Activated CD8-positive, alpha-beta T cell treated with anti-CD3 and anti-CD28 coated beads for 36 hours (primary cell): ENCODE measurements at regions not wholly inside any gene's neighbourhood (a gene's known extent, or its start where the extent isn't known, plus 50 kb on each side); places are given as distances from the start of the nearest gene placed in this dataset.

Experiments used
- ATAC-seq: fragments of 200-7000 bp; cut with Tn5 transposase; one replicate; pipeline ENCODE4 v1.10.0; 2021; ENCODE audit warnings: mild to moderate bottlenecking, moderate library complexity
- CTCF ChIA-PET: fragments of 350-600 bp; sonication (Branson Sonifier 250); formaldehyde crosslinking; loops from one replicate; lab custom pipeline; 2021; ENCODE audit warnings: antibody characterized with exemption; lab: Charles Lee
- POLR2A ChIA-PET: fragments of 350-600 bp; sonication (Branson Sonifier 250); formaldehyde crosslinking; loops from one replicate; lab custom pipeline; 2021; ENCODE audit warnings: antibody characterized with exemption; lab: Charles Lee
- DNase-seq: peaks from one replicate; pipeline ENCODE4 v3.0.0-alpha.2; 2020
- H3K27ac Mint-ChIP-seq: one replicate; pipeline ENCODE4 v1.8.0; 2021; ENCODE audit warnings: mild to moderate bottlenecking, mixed read lengths
- H3K27me3 Mint-ChIP-seq: one replicate; pipeline ENCODE4 v1.8.0; 2021; ENCODE audit warnings: mixed read lengths
- H3K36me3 Mint-ChIP-seq: one replicate; pipeline ENCODE4 v1.8.0; 2021; ENCODE audit warnings: low read depth, mixed read lengths
- H3K4me1 Mint-ChIP-seq: one replicate; pipeline ENCODE4 v1.8.0; 2021; ENCODE audit warnings: low read depth, mixed read lengths
- H3K4me3 Mint-ChIP-seq: one replicate; pipeline ENCODE4 v1.8.0; 2021; ENCODE audit warnings: mild to moderate bottlenecking, moderate library complexity, mixed read lengths
- H3K9me3 Mint-ChIP-seq: one replicate; pipeline ENCODE4 v1.8.0; 2021; ENCODE audit warnings: mixed read lengths
- CTCF ChIP-seq: fragments of 200-600 bp; IDR thresholded peaks from one replicate; pipeline ENCODE4 v1.8.0; 2022; ENCODE audit warnings: antibody characterized with exemption, mild to moderate bottlenecking
- intact Hi-C: fragments of 100-400 bp; cut with micrococcal nuclease; formaldehyde crosslinking; loops from one replicate; pipeline ENCODE4 v1.10.0; 2022

DNA sequence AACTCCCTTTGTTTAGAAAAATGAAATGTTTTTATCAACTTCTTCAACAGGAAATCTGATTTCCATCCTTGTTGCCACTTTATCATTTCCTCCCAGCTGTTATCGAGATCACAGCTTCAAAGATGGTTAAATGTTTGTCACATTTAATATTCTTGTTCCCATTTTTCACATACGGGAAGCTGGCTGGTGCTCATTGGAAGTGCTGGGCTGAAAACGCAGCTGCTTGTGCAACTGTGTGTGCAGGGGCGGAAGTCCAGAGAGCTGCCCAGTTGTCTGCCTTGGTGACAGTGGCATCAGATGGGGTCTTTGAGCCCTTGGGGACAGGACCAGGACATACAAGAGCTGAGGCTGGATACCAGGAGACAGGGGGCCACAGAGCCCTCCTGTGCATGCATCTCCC, 549.2 kb upstream of the CDH11 start:
- no peak for ATAC-seq
- ChIA-PET CTCF (no interaction called here), POLR2A (no interaction called here)
- H3K27me3 Mint-ChIP-seq = no peaks in the 10 kb centered on the region
- DNase-seq = no peak
- peaks cover 2% of the 10 kb centered on the region for H3K9me3 Mint-ChIP-seq
- TF ChIP-seq CTCF = no peak
- H3K4me3 Mint-ChIP-seq = no peak overlapping the region
- no peaks in the 10 kb centered on the region for H3K4me1 Mint-ChIP-seq
- H3K36me3 Mint-ChIP-seq = no peaks in the 10 kb centered on the region
- H3K27ac Mint-ChIP-seq = no peak overlapping the region
- intact Hi-C loops = no loop called here

DNA sequence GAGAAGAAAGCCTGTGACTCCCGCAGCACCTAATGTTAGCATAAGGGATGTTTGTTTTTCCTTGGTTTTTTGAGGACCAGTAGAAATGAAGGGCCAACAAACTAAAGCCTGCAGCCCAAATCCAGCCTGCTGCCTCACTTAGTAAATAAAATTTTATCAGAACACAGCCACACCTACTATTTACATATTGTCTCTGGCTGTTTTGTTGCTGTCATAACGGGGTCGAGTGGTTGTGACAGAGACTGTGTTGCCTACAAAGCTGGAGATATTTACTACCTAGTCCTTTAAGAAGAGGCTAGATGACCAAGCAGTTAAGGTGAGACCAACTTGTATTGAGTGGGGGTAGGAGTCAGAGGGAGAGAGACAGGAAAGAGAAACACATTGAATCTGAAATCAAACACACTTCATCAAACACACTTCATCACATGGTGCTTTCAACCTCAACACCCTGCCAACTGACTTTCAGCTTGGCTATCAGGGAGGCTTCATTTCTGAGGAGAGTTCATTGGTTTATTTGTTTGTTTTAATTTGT, 546.3 kb upstream of the CDH11 start:
- peaks cover 5% of the 10 kb centered on the region for H3K9me3 Mint-ChIP-seq
- no peak overlapping the region for H3K4me3 Mint-ChIP-seq
- DNase-seq (no peak), ATAC-seq (no peak)
- no peaks in the 10 kb centered on the region for H3K27me3 Mint-ChIP-seq
- ChIA-PET CTCF (no interaction called here), POLR2A (no interaction called here)
- H3K4me1 Mint-ChIP-seq = no peaks in the 10 kb centered on the region
- no peaks in the 10 kb centered on the region for H3K36me3 Mint-ChIP-seq
- intact Hi-C loops = no loop called here
- TF ChIP-seq CTCF = no peak
- no peak overlapping the region for H3K27ac Mint-ChIP-seq

- H3K9me3 Mint-ChIP-seq = peaks cover 3% of the 10 kb centered on the region
Measured at GRCh38 chr16:65667011-65667578, 545.2 kb upstream of the CDH11 start.

GRCh38 chr16:65666132-65666941, 544.5 kb upstream of the CDH11 start:
- H3K27ac Mint-ChIP-seq = no peak overlapping the region
- H3K4me3 Mint-ChIP-seq = no peak overlapping the region
- ATAC-seq = no peak
- no peak for TF ChIP-seq CTCF
- DNase-seq = no peak
- intact Hi-C loops = no loop called here
- ChIA-PET POLR2A (interaction anchor here (0.6 kb wide), 1 partner anchor 916 kb away, joined by 3 read pairs; no protein-coding TSS in a partner anchor), CTCF (no interaction called here)
- H3K4me1 Mint-ChIP-seq = no peaks in the 10 kb centered on the region
- H3K27me3 Mint-ChIP-seq = no peaks in the 10 kb centered on the region
- H3K36me3 Mint-ChIP-seq = no peaks in the 10 kb centered on the region
- H3K9me3 Mint-ChIP-seq = peaks cover 3% of the 10 kb centered on the region

More at GRCh38 chr16:65667011-65667578, 545.2 kb upstream of the CDH11 start:
- TF ChIP-seq CTCF = no peak
- Mint-ChIP-seq H3K27ac (no peak overlapping the region), H3K36me3 (no peaks in the 10 kb centered on the region), H3K4me3 (no peak overlapping the region), H3K27me3 (no peaks in the 10 kb centered on the region), H3K4me1 (no peaks in the 10 kb centered on the region)
- intact Hi-C loops = no loop called here
- no peak for ATAC-seq
- ChIA-PET CTCF (no interaction called here), POLR2A (no interaction called here)
- no peak for DNase-seq

DNA sequence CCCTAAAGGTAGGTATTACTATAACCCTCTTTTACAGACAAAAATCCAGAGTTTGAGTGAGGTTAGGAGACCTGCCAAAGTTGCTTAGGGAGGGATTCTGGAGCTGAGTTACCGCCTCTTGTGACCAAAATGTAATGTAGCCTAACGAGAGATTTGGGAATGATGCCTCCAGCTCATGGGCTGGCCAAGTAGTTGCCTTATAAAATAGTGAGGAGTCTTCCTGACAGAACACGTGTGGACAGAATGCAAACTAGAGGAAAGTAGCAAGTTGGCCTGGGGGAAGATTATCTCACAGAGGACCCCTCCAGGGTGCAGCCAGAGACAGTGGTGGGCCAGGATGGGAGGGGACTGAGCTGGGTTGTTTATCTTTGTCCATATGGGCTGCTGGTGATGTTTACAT, 543.7 kb upstream of the CDH11 start:
- Mint-ChIP-seq H3K4me1 (no peaks in the 10 kb centered on the region), H3K9me3 (peaks cover 3% of the 10 kb centered on the region), H3K36me3 (no peaks in the 10 kb centered on the region), H3K27ac (no peak overlapping the region), H3K27me3 (no peaks in the 10 kb centered on the region), H3K4me3 (no peak overlapping the region)
- ChIA-PET POLR2A (interaction anchor here (0.6 kb wide), 1 partner anchor 916 kb away, joined by 3 read pairs; no protein-coding TSS in a partner anchor), CTCF (no interaction called here)
- intact Hi-C loops = no loop called here
- ATAC-seq (no peak), DNase-seq (no peak)
- TF ChIP-seq CTCF = no peak
